Smooth muscle cell (in vitro differentiated cells): ENCODE measurements at regions not wholly inside any gene's neighbourhood (a gene's known extent, or its start where the extent isn't known, plus 50 kb on each side); places are given as distances from the start of the nearest gene placed in this dataset.

Experiments
- DNase-seq: peaks from one replicate; lab custom pipeline; 2025; ENCODE audit not compliant: unreplicated experiment; lab: John Stamatoyannopoulos, UW
- H2AFZ ChIP-seq: fragments of 200-600 bp; sonication (generic); 2 replicates; pipeline ENCODE4 v1.6.0; 2016; ENCODE audit warnings: antibody characterized with exemption, low read depth, mild to moderate bottlenecking
- H3F3A ChIP-seq: fragments of 200-600 bp; sonication (generic); 2 replicates; pipeline ENCODE4 v1.6.0; 2017; ENCODE audit warnings: antibody characterized with exemption, low read depth
- H3K27ac ChIP-seq: fragments of 200-600 bp; sonication (generic); 2 replicates; pipeline ENCODE4 v1.5.1; 2016; ENCODE audit warnings: low read depth, mild to moderate bottlenecking
- H3K27me3 ChIP-seq: fragments of 200-600 bp; sonication (generic); 2 replicates; pipeline ENCODE4 v1.6.1; 2016; ENCODE audit warnings: low read depth, mild to moderate bottlenecking
- H3K36me3 ChIP-seq: fragments of 200-600 bp; sonication (generic); 2 replicates; pipeline ENCODE4 v1.5.1; 2016; ENCODE audit warnings: low read depth
- H3K4me1 ChIP-seq: fragments of 200-600 bp; sonication (generic); 2 replicates; pipeline ENCODE4 v1.5.1; 2016; ENCODE audit warnings: low read depth
- H3K4me2 ChIP-seq: fragments of 200-600 bp; sonication (generic); 2 replicates; pipeline ENCODE4 v1.6.0; 2016; ENCODE audit warnings: mild to moderate bottlenecking
- H3K4me3 ChIP-seq: fragments of 200-600 bp; sonication (generic); 2 replicates; pipeline ENCODE4 v1.5.1; 2016; ENCODE audit warnings: mild to moderate bottlenecking
- H3K79me2 ChIP-seq: fragments of 200-600 bp; sonication (generic); 2 replicates; pipeline ENCODE4 v1.6.0; 2016; ENCODE audit warnings: low read depth, mild to moderate bottlenecking
- H3K9ac ChIP-seq: fragments of 200-600 bp; sonication (generic); 2 replicates; pipeline ENCODE4 v1.6.0; 2016; ENCODE audit warnings: low read depth
- H3K9me3 ChIP-seq: fragments of 200-600 bp; sonication (generic); replicated peaks from 2 replicates; pipeline ENCODE4 v1.5.1; 2016; ENCODE audit warnings: low read depth
- H4K20me1 ChIP-seq: fragments of 200-600 bp; sonication (generic); 2 replicates; pipeline ENCODE4 v1.6.0; 2016; ENCODE audit warnings: low read depth
- CTCF ChIP-seq: fragments of 200-600 bp; sonication (generic); IDR thresholded peaks from 2 replicates; pipeline ENCODE4 v1.5.1; 2017; ENCODE audit warnings: borderline replicate concordance, mild to moderate bottlenecking, antibody characterized with exemption; ENCODE audit not compliant: insufficient read depth, poor library complexity, severe bottlenecking
- WGBS: methylation state at CpG from one replicate; pipeline ENCODE4 v1.1.7; 2016; ENCODE audit warnings: low lambda C conversion rate; 5-methylcytosine and 5-hydroxymethylcytosine counted together

GRCh38 chr16:73724503-73724902 is 572.1 kb upstream of the PSMD7 start:
- H3K4me1 ChIP-seq = no peaks in the 10 kb centered on the region
- 91% methylated on average over 2 of the region's 2 CpGs for WGBS
- H3K9ac ChIP-seq = no peak overlapping the region
- H3K27ac ChIP-seq = no peak overlapping the region
- H4K20me1 ChIP-seq = no peaks in the 10 kb centered on the region
- H3K9me3 ChIP-seq = no peaks in the 10 kb centered on the region
- no peaks in the 10 kb centered on the region for H3F3A ChIP-seq
- H3K4me2 ChIP-seq = no peak overlapping the region
- H3K4me3 ChIP-seq = no peak overlapping the region
- no peak for DNase-seq
- H3K36me3 ChIP-seq = no peaks in the 10 kb centered on the region
- TF ChIP-seq CTCF = no peak
- H3K79me2 ChIP-seq = no peaks in the 10 kb centered on the region
- H3K27me3 ChIP-seq = no peaks in the 10 kb centered on the region
- no peak overlapping the region for H2AFZ ChIP-seq

GRCh38 chr16:73717266-73717974 is 579.2 kb upstream of the PSMD7 start:
- DNase-seq = no peak
- H3K27ac ChIP-seq = no peak overlapping the region
- no peaks in the 10 kb centered on the region for H3K27me3 ChIP-seq
- H3K36me3 ChIP-seq = no peaks in the 10 kb centered on the region
- H3K4me1 ChIP-seq = no peaks in the 10 kb centered on the region
- no peak overlapping the region for H3K9ac ChIP-seq
- no peaks in the 10 kb centered on the region for H3K9me3 ChIP-seq
- H4K20me1 ChIP-seq = no peaks in the 10 kb centered on the region
- H3K4me2 ChIP-seq = no peak overlapping the region
- no peaks in the 10 kb centered on the region for H3K79me2 ChIP-seq
- H3F3A ChIP-seq = no peaks in the 10 kb centered on the region
- no peak overlapping the region for H2AFZ ChIP-seq
- H3K4me3 ChIP-seq = no peak overlapping the region
- no peak for TF ChIP-seq CTCF
- WGBS = 68% methylated on average over 11 of the region's 11 CpGs

- Histone ChIP-seq H3K9me3 (no peaks in the 10 kb centered on the region), H3K4me3 (no peak overlapping the region), H4K20me1 (no peaks in the 10 kb centered on the region), H3K27ac (no peak overlapping the region), H3F3A (no peaks in the 10 kb centered on the region), H2AFZ (no peak overlapping the region), H3K27me3 (no peaks in the 10 kb centered on the region), H3K79me2 (no peaks in the 10 kb centered on the region), H3K9ac (no peak overlapping the region), H3K36me3 (no peaks in the 10 kb centered on the region), H3K4me1 (no peaks in the 10 kb centered on the region), H3K4me2 (no peak overlapping the region)
- TF ChIP-seq CTCF = no peak
- 93% methylated on average over 8 of the region's 8 CpGs for WGBS
- no peak for DNase-seq
These were observed 581.6 kb upstream of the PSMD7 start for GRCh38 chr16:73714976-73715375.
